HG02623 (cell line): ENCODE measurements at regions not wholly inside any gene's neighbourhood (a gene's known extent, or its start where the extent isn't known, plus 50 kb on each side); places are given as distances from the start of the nearest gene placed in this dataset.
"Not testable (repeated sequence)": the region's sequence is repeated elsewhere in the genome, so short reads cannot be mapped to it uniquely, and the experiment has no call there.

Experiments used
- ATAC-seq: cut with Tn5 transposase; IDR thresholded peaks from one replicate; pipeline ENCODE4 v1.9.1; 2021; ENCODE audit warnings: moderate library complexity; ENCODE audit not compliant: unreplicated experiment

GRCh38 chr12:131469945-131470344 is 240.9 kb upstream of the SFSWAP start:
- ATAC-seq: not testable (repeated sequence)

DNA sequence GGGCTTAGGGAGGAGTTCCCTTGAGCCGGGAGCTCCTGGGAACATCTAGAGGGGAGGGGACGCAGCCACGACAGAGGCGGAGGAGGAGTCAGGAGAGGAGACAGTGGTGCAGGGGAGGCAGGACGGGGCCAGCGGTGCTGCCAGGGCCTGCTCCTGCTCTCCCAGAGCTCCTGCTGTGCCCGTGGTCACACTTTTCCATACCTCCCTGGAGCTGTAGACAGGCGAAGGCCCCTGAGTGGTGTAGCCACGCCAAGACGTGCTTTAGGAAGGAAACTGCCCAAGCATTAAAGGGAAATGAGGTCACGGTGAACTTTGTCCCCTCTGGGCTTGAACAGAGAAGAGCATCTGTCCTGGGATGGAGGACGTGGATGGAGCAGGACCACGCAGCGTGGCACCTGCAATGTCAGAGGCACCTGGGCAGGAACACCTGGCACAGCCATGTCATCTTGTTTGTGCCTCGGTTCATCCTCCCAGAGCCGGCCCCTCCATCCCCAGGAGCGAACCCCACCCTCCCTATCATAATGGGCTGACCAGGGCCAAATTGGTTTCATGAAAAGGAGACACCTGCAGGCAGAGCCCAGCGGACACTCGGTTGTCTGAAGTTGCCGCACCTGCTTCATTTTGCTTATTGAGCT is 239.5 kb upstream of the SFSWAP start:
- ATAC-seq: no peak

DNA sequence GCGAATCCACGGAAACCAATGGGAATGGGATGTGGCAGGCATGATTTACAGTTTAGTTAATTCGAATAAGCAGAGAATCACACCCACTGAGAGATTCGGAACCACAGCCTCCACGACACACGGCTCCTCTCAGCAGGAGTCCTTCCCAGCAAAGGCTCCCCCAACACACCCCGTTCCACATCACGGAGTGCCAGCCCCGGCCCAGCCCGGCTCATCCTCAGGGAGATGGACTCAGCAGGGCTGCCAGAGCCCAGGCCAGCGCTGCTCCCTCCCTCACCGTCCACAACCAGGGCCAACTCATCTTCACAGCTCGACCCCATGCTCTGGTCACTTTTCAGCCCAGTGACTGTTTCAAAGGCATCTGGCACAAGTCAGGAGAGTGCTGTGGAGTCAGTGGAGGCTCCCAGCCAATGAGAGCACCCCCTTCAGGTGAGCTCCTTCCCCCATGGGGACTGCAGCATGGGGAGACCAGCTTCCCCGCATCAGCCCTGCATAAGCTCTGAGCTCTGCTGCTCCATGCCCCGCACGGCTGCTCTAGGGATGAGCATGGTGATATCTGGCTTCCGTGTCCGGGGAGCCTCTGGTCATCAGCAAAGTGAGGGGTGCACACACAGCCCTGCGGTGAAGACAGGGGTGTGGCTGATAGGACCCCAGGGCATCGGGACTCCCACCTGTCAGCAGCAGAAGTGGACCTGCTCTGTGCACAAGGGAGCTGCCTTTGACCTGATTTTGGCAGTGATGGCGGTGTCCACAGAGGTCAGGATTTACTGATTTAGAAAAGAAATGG is 238.8 kb upstream of the SFSWAP start:
- no peak for ATAC-seq

- ATAC-seq: no peak
Observed at GRCh38 chr12:131473261-131473660, 237.6 kb upstream of the SFSWAP start.

- no peak for ATAC-seq
Observed at GRCh38 chr12:131473741-131474709, 236.9 kb upstream of the SFSWAP start.

DNA sequence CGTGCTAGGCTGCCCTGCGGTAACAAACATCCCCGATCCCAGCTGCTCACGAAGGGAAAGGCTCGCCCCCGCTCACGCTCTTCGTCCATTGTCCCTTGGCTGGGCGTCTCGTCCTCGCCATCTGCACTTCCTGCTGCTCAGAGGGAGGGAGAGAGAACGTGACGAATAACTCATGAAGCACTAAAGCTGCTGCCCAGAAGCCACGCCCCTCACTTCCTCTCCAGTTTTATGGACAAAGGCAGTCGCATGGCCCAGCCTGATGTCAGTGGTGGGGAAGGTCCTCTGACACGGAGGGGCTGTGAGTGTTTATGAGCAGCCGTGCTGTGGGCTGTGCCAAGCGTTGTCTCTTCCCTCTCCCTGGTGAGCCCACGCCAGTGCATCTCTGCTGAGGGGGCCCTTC is 235.9 kb upstream of the SFSWAP start:
- not testable (repeated sequence) for ATAC-seq

- ATAC-seq: no peak
Observed at GRCh38 chr12:131477613-131478012, 233.3 kb upstream of the SFSWAP start.

DNA sequence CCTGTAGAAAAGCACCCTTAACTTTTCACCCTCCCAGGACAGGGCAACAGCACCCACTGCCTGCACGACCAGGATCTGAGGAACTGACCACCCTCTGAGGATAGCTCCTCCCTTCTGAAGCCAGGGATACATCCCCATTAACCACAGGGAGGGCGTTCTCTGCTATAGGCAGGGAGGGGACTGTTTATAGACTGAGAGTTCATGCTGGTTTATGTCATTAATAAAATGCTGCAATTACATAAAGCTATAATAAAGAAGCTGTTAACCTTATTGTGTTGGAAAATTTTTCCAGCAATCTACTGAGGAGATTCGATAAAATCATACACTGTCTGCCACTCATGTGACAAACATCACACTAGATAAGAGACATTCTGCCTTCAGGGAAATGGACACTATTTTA is 232.4 kb upstream of the SFSWAP start:
- no peak for ATAC-seq

DNA sequence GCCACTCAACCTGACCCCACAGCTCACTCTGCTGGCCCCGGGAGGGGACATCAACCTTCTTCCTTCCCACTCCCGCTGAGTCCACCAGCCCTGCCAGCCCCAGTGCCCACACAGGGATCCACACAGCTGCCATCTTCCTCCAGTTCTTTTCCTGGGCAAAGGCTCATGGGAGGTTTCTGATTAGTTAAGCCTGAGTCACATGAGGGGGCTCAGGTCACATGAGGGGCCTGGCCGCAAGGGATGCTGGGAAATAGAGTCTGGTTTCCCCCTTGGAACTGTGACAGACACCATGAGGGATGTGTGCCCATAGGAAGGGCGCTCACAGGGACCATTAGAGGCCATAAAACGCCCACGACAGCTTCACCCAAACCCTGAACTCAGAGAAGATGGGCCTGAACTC is 228.7 kb upstream of the SFSWAP start:
- no peak for ATAC-seq

DNA sequence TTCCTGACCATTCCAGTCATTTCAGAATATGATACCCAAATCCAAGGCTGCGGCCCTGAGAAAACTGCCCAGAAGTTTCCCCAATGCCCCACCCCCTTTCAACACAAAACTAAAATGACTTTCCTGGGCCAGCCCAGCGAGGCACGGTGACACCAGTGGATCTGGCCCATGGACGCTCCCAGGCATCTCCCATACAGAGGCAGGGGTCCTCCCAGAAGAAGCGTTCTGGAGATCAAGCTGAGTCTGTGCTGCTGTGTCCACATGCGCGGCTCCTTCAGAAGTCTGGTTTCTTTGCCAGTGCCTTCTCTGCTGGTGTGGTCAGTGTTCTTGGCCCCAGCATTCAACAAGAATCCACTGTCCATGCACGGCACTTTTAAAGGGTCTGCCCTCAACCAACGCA is 228.2 kb upstream of the SFSWAP start:
- ATAC-seq: no peak

DNA sequence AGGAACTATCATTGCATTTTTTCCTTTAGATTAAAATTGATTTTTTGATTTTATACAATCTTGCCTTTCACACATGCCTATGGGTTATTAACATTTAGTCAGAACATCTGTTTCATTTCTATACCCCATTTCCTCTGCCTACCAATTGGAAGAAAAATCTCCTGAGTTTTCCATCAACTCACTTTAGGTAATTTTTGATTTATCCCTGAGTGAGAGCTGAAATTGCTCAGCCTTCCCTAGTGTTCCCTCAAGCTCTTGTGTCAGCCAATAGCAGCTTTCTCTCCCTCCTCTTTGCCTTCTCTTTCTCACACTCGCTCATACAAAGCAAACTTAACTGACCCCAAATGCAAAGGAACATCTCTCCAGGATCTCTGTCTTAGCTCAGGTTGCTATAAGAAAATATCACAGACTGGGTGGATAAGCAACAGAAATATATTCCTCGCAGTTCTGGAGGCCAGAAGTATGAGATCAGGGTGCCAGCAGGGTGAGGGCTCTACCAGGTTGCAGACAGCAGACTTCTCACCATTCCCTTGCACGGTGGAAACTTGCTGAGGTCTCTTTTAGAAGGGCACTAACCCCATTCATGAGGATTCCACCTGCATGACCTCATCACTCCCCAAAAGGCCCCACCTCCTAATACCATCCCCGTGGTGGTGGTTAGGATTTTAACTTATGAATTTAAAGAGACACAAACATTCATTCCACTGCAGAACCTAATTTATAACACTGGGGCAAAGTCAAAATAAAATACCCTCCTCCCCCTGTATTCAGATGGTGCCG is 224.2 kb upstream of the SFSWAP start:
- ATAC-seq: no peak

DNA sequence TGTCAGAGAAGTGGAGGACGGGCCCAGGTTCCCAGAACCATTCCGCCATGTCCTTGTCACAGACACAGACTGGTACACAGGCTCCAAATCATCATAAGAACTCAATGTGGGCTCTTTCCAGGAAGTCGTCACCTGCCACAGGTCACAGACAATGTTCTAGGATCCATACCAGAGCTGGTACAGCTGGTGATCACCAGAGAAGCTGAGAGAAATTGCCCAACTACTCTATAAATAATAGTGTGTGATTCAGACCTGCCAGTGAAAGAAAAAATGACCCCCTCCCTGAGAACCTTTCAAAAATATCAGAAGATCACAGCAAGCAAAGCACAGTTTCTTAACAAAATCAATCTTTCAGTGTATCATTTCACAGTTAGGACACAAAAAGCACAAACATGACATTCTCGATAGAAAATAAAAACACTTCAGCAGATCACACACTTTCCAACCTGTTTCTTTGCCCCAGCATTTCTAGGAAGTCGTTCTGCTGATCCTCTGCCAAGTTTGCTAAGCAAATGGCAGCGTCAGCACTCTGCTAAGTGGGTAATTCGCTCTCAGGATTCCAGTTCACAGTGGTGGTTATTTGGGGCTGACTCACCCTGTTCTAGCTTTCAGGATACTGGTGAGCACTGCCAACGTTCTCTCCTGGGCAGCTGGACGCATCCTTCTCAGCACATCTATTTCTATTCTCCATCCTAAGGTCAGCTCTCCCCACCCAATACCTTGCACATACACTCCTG is 223.3 kb upstream of the SFSWAP start:
- ATAC-seq: no peak

GRCh38 chr12:131489718-131490117 is 221.2 kb upstream of the SFSWAP start:
- no peak for ATAC-seq

DNA sequence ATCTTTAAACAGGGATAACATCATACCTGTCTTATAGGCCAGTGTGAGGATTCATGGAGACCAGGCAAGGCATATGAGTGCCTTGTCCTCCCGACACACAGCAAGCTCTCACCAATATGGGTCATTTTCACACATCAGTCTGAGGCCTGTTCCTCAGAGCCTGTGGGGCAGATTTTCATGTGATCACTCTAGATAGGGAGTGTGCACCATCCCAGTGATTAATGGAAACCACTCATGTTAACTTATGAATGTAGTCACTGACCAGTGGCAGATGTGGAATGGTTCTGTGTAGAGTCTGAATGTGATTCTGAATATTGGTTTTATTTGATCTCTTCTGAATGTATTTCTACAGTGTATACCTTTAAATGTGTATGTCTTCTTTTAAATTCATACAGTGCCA is 219.7 kb upstream of the SFSWAP start:
- ATAC-seq: no peak

DNA sequence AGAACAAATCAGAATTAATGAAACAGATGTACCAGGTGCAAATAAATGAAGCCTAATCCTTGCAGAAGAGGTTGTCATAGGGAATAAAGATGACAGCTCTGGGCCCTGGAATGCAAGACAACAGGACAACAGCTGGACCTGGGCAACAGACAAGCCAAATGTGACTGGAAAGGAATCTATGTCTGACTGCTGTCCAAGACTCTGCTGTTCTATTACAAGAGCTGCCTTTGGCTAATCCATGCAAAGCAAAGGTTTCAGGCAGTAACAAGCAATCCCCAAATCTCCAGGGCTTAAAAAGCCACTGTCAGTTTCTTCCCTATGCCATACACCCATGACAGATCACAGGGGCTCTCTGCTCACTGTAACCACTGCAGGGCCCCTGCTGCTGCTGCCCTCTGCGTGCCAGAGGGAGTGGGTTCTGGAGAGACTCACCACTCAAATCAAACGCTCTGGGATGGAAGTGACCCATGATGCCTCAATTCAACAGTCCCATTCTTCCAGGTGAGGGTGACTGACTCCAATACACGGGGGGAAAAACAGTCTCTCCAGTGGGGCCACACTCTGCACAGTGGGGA is 218.9 kb upstream of the SFSWAP start:
- ATAC-seq: no peak

DNA sequence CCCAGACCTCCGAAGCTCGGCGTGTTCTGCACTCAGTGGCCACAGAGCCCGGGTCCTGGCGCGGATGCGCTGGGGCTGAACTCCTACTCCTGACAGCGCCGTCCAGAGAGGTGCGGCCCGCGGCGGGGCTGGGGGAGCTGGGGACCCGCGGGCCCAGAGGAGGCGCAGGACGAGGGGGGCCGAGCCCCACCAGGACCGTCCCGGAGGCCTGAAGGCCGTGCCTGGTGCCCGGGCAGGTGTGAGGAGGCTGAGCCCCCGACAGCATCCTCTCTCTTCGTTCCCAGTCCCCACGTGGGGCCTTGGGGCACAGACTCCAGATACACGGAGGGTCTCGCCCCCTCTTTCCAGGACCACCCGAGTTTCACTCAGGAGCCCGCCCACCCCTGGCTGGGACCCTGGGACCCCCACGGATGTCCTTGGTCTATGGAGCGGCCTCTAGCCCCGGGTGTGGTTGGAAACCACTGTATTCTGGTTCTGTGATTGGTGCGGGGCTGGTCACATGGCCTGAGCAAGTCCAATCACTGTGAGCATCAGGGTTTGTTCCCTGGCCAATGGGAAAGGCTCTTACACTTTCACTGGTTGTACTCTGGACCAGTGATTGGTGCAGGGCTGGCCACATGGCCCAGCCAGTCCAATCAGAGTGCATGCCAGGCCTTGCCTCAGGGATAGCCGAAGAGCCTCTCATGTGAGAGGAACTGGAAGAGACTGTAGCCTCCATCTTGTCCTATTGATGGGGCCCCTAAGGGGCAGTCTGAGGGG is 217.6 kb upstream of the SFSWAP start:
- no peak for ATAC-seq

DNA sequence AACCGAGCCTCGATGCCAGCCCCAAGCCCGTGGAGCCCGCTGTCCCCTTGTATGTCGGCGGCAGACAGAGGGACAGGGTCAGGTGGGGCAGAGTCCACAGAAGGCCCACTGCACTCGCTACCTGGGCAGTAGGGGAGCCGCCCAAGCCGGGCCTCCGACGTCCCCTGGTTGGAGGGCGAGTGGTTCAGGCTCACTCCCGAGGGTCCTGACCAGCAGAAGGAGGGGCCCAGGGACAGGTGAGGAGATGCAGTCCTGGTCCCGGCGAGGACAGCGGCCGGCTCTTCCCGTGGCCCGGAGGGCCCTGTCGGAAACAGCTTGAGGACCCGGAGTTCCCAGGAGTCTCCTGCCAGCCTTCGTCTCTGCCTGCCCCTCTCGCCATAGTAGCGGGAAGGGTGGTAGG is 216.7 kb upstream of the SFSWAP start:
- ATAC-seq: no peak

GRCh38 chr12:131494741-131495524 is 216.0 kb upstream of the SFSWAP start:
- ATAC-seq: no peak
